Stimulated activated naive B cell treated with anti-CD40 and anti-IgM and Interleukin-4, amounts not matched to agents 10 μg/mL and 1 μg/mL and 100 μg/mL, for 72 hours (primary cell): ENCODE measurements at regions not wholly inside any gene's neighbourhood (a gene's known extent, or its start where the extent isn't known, plus 50 kb on each side); places are given as distances from the start of the nearest gene placed in this dataset.

ENCODE experiments used
- ATAC-seq, 2 donors: fragments of 150-1000 bp; cut with Tn5 transposase; replicated peaks; 2 replicates each; pipeline ENCODE4 v1.10.0; 2021; ENCODE audit warnings: moderate library complexity in 1 of 2
- DNase-seq: peaks from one replicate; pipeline ENCODE4 v3.0.0; 2021
- H3K27ac Mint-ChIP-seq: one replicate; pipeline ENCODE4 v1.8.0; 2022; ENCODE audit warnings: mild to moderate bottlenecking, mixed read lengths
- H3K27me3 Mint-ChIP-seq, 2 donors: one replicate each; pipeline ENCODE4 v1.8.0; 2022; ENCODE audit warnings: mixed read lengths in 2 of 2
- H3K36me3 Mint-ChIP-seq, 2 donors: one replicate each; pipeline ENCODE4 v1.8.0; 2022; ENCODE audit warnings: mixed read lengths in 2 of 2, mild to moderate bottlenecking in 1 of 2
- H3K4me1 Mint-ChIP-seq, 2 donors: one replicate each; pipeline ENCODE4 v1.8.0; 2022; ENCODE audit warnings: mixed read lengths in 2 of 2, mild to moderate bottlenecking in 1 of 2
- H3K4me3 Mint-ChIP-seq, 2 donors: one replicate each; pipeline ENCODE4 v1.8.0; 2022; ENCODE audit warnings: mild to moderate bottlenecking in 2 of 2, mixed read lengths in 2 of 2, moderate library complexity in 1 of 2
- H3K9me3 Mint-ChIP-seq, 2 donors: one replicate each; pipeline ENCODE4 v1.8.0; 2022; ENCODE audit warnings: mixed read lengths in 2 of 2, mild to moderate bottlenecking in 1 of 2

DNA sequence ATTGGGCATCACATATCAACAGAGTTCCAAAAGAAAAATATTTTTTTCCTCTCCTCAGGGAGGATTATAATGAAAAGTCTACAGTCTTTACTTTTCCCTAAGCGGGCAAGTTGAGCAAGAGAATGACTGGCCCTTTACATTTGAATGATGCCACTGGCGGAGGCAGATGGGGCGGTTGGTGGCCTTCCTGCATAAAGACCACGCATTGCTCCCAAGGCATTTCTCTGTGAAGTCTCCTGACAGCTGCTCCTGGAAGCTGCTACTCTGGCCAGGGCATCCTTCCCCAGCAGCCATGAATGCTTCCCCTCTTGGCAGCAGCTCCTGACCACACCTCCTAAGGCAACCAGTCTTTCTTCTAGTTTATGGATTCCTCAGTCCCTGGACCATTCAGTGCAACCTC is 161.1 kb upstream of the RRP15 start:
- Mint-ChIP-seq H3K27ac (no peak overlapping the region), H3K27me3 (no peaks in the 10 kb centered on the region), H3K9me3 (no peaks in the 10 kb centered on the region), H3K4me3 (no peak overlapping the region), H3K36me3 (no peaks in the 10 kb centered on the region), H3K4me1 (no peaks in the 10 kb centered on the region)
- no peak for DNase-seq
- no peak for ATAC-seq

- Mint-ChIP-seq H3K4me3 (no peak overlapping the region), H3K27me3 (no peaks in the 10 kb centered on the region), H3K27ac (no peak overlapping the region), H3K9me3 (peaks cover 10 to 12% of the 10 kb centered on the region in 2 donors), H3K4me1 (no peaks in the 10 kb centered on the region), H3K36me3 (no peaks in the 10 kb centered on the region)
- ATAC-seq (no peak), DNase-seq (no peak)
Observed at GRCh38 chr1:218135371-218135770, 149.7 kb upstream of the RRP15 start.

GRCh38 chr1:218139761-218140160 is 145.3 kb upstream of the RRP15 start:
- Mint-ChIP-seq H3K27me3 (no peaks in the 10 kb centered on the region), H3K36me3 (no peaks in the 10 kb centered on the region)

DNA sequence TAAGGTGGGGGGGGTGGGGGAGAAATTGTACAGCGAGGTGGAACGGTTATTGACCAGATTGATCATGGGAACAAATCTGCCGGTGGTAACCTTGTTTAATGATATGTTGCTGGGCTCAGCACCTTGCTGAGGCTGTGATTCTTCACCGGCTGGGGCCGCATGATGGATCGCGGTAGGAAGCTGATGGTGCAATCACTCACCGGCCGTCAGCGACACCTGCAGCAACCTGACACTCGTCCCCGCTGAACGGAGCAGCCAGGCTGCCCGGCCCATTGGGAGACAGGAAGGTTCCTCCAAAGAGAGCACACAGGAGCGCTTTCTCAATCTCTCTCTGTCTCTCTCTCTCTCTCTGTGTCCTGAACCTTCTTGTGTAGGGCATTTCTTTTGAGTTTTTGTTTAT is 128.5 kb upstream of the RRP15 start:
- Mint-ChIP-seq H3K27ac (no peak overlapping the region), H3K4me1 (no peaks in the 10 kb centered on the region), H3K4me3 (no peak overlapping the region), H3K9me3 (peaks cover 0 to 1% of the 10 kb centered on the region in 2 donors), H3K36me3 (no peaks in the 10 kb centered on the region), H3K27me3 (peaks cover 21 to 26% of the 10 kb centered on the region in 2 donors)
- DNase-seq (no peak), ATAC-seq (no peak)

More at GRCh38 chr1:218139761-218140160, 145.3 kb upstream of the RRP15 start:
- H3K4me3 Mint-ChIP-seq = no peak overlapping the region
- peaks cover 0 to 8% of the 10 kb centered on the region in 2 donors for H3K9me3 Mint-ChIP-seq
- ATAC-seq = no peak
- no peaks in the 10 kb centered on the region for H3K4me1 Mint-ChIP-seq
- no peak for DNase-seq
- H3K27ac Mint-ChIP-seq = no peak overlapping the region

GRCh38 chr1:218163371-218163770 is 121.7 kb upstream of the RRP15 start:
- no peak overlapping the region for H3K27ac Mint-ChIP-seq
- peaks cover 6 to 23% of the 10 kb centered on the region in 2 donors for H3K4me1 Mint-ChIP-seq
- H3K9me3 Mint-ChIP-seq = peaks cover 0 to 1% of the 10 kb centered on the region in 2 donors
- peaks cover 29 to 35% of the 10 kb centered on the region in 2 donors for H3K27me3 Mint-ChIP-seq
- H3K4me3 Mint-ChIP-seq = no peak overlapping the region
- H3K36me3 Mint-ChIP-seq = no peaks in the 10 kb centered on the region
- ATAC-seq = no peak
- DNase-seq = no peak

GRCh38 chr1:218164111-218164929 is 120.8 kb upstream of the RRP15 start:
- ATAC-seq (peak; percentile 42 to 60), DNase-seq (no peak)
- H3K4me1 Mint-ChIP-seq = peaks cover 6 to 23% of the 10 kb centered on the region in 2 donors
- no peaks in the 10 kb centered on the region for H3K9me3 Mint-ChIP-seq
- peak overlapping the region; percentile 66 for H3K27ac Mint-ChIP-seq
- no peaks in the 10 kb centered on the region for H3K36me3 Mint-ChIP-seq
- H3K27me3 Mint-ChIP-seq = peaks cover 27 to 28% of the 10 kb centered on the region in 2 donors
- peak overlapping the region; percentile 84 to 89 for H3K4me3 Mint-ChIP-seq

- DNase-seq (no peak), ATAC-seq (peak; percentile 54 to 67)
- H3K9me3 Mint-ChIP-seq = no peaks in the 10 kb centered on the region
- H3K4me1 Mint-ChIP-seq = peaks cover 6 to 23% of the 10 kb centered on the region in 2 donors
- peaks cover 28 to 30% of the 10 kb centered on the region in 2 donors for H3K27me3 Mint-ChIP-seq
- H3K36me3 Mint-ChIP-seq = no peaks in the 10 kb centered on the region
- H3K4me3 Mint-ChIP-seq = peak overlapping the region; percentile 82 to 83
- peak overlapping the region; percentile 59 for H3K27ac Mint-ChIP-seq
Observed at GRCh38 chr1:218164930-218165700, 120.0 kb upstream of the RRP15 start.

DNA sequence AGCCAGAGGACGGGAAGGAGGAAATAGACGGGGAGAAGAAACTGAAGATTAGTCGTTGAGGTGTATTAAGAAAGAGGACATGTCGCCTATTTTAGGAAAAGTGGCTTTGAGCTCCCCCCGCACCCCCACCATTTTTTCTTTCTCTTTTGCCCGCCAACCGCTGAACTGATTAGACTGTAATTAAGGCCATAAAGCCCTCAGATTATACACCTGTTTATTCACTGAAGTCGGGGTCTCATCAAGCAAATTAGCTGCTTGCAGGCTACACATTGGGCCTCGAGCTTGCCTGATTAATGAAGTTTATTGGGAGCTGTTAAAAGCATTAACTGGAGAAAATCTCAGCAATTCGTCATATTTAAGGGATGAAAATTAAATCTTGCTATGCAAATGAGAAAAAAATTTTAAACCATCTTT is 119.4 kb upstream of the RRP15 start:
- Mint-ChIP-seq H3K27ac (peak overlapping the region; percentile 59), H3K36me3 (no peaks in the 10 kb centered on the region), H3K4me1 (peaks cover 6 to 23% of the 10 kb centered on the region in 2 donors), H3K4me3 (peak overlapping the region; percentile 82 to 83), H3K27me3 (peaks cover 28 to 30% of the 10 kb centered on the region in 2 donors), H3K9me3 (no peaks in the 10 kb centered on the region)
- DNase-seq = no peak
- ATAC-seq = no peak

DNA sequence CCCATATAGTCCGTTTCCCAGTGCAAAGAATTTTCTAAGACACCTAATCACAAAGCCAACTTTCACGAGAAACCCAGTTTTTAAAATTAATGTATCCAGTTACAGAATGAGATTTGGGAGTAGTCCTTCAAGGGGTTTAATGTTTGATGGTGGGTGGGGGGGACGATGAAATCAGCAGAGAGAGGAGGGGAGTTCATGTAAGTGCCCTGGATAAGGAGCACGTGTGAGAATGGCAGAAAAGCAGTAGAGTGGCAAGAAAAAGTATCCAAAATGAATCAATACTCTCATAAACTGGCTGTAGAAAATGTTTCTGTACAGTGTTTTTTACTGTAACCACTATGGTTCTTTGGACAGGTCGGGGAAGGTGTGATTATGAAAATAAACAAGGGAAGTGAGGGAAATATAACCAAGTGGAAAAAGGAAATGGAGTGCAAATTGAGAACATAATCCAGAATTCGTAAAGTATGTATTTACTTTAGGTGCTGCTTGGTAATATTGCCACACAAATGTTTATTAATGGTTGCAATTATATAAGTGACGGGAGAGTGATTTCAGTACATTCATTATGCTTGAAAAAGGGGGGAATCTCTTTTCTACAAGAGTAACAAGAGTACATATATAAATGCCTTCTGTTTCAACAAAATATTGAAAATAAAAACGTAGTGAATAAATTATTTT is 118.7 kb upstream of the RRP15 start:
- Mint-ChIP-seq H3K4me1 (peaks cover 6 to 23% of the 10 kb centered on the region in 2 donors), H3K9me3 (no peaks in the 10 kb centered on the region), H3K36me3 (no peaks in the 10 kb centered on the region), H3K4me3 (no peak overlapping the region), H3K27ac (no peak overlapping the region), H3K27me3 (peaks cover 32 to 34% of the 10 kb centered on the region in 2 donors)
- DNase-seq (no peak), ATAC-seq (no peak)

- H3K4me3 Mint-ChIP-seq = no peak overlapping the region
- H3K4me1 Mint-ChIP-seq = peaks cover 0 to under 1% of the 10 kb centered on the region in 2 donors
- ATAC-seq (no peak), DNase-seq (no peak)
- no peaks in the 10 kb centered on the region for H3K9me3 Mint-ChIP-seq
- H3K36me3 Mint-ChIP-seq = no peaks in the 10 kb centered on the region
- peaks cover 10 to 21% of the 10 kb centered on the region in 2 donors for H3K27me3 Mint-ChIP-seq
- no peak overlapping the region for H3K27ac Mint-ChIP-seq
Observed at GRCh38 chr1:218171302-218171893, 113.7 kb upstream of the RRP15 start.

GRCh38 chr1:218182455-218182854 is 102.6 kb upstream of the RRP15 start:
- Mint-ChIP-seq H3K27ac (no peak overlapping the region), H3K4me3 (no peak overlapping the region), H3K9me3 (no peaks in the 10 kb centered on the region), H3K4me1 (no peaks in the 10 kb centered on the region), H3K27me3 (no peaks in the 10 kb centered on the region), H3K36me3 (no peaks in the 10 kb centered on the region)
- no peak for ATAC-seq
- DNase-seq = no peak

DNA sequence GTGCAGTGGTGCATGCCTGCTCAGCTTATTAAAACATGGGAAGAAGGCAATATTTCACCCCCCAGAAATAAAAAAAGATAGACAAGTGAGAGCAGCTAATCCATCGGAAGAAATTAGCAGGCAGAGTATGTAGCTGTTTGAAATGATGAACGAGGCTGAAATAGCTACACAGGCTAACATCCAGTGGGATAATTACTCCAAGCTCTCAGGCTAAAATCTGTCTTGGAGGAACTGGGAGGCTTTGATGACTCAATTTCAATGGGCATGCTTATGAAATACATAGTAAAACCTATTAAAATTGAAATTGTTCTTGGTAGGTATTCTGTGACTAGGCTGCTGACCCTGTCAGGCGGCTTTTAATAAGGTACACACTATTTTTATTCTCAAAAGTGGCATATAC is 84.1 kb upstream of the RRP15 start:
- ATAC-seq (no peak), DNase-seq (no peak)
- Mint-ChIP-seq H3K27me3 (no peaks in the 10 kb centered on the region), H3K36me3 (no peaks in the 10 kb centered on the region), H3K4me3 (no peak overlapping the region), H3K9me3 (peaks cover 0 to 7% of the 10 kb centered on the region in 2 donors), H3K27ac (no peak overlapping the region), H3K4me1 (no peaks in the 10 kb centered on the region)

GRCh38 chr1:218201601-218202000 is 83.5 kb upstream of the RRP15 start:
- Mint-ChIP-seq H3K27ac (no peak overlapping the region), H3K36me3 (no peaks in the 10 kb centered on the region), H3K4me3 (no peak overlapping the region), H3K27me3 (no peaks in the 10 kb centered on the region), H3K9me3 (peaks cover 0 to 7% of the 10 kb centered on the region in 2 donors), H3K4me1 (no peaks in the 10 kb centered on the region)
- DNase-seq (no peak), ATAC-seq (no peak)

DNA sequence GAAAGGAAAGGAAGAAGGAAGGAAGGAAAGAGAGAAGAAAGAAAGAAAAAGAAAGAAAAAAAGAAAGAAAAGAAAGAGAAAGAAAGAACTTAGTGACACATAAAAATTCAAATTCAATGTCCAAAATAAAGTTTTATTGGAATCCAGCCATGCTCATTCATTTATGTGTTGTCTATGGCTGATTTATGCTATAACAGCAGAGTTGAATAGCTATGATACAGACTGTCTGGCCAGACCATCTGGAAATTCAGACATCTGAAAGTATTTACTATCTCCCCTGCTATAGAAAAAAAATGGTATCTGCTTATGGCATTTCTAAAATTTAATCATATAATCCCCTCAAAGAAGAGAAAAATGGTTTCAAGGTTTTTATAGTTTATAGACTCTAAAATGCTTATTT is 79.4 kb upstream of the RRP15 start:
- DNase-seq = no peak
- H3K9me3 Mint-ChIP-seq = peaks cover 0 to 7% of the 10 kb centered on the region in 2 donors
- no peak overlapping the region for H3K4me3 Mint-ChIP-seq

More for the DNA sequence above, 79.4 kb upstream of the RRP15 start:
- H3K27me3 Mint-ChIP-seq = no peaks in the 10 kb centered on the region
- no peak for ATAC-seq
- no peak overlapping the region for H3K27ac Mint-ChIP-seq
- no peaks in the 10 kb centered on the region for H3K36me3 Mint-ChIP-seq
- no peaks in the 10 kb centered on the region for H3K4me1 Mint-ChIP-seq
